GM19467 (cell line): ENCODE measurements at regions not wholly inside any gene's neighbourhood (a gene's known extent, or its start where the extent isn't known, plus 50 kb on each side); places are given as distances from the start of the nearest gene placed in this dataset.

Experiments
- ATAC-seq: cut with Tn5 transposase; IDR thresholded peaks from one replicate; pipeline ENCODE4 v1.9.1; 2021; ENCODE audit warnings: mild to moderate bottlenecking, moderate library complexity; ENCODE audit not compliant: unreplicated experiment

GRCh38 chr18:45556222-45556621, 59.1 kb upstream of the SLC14A2 start:
- no peak for ATAC-seq

GRCh38 chr18:45557287-45557686, 58.0 kb upstream of the SLC14A2 start:
- ATAC-seq: no peak

GRCh38 chr18:45557779-45558178, 57.5 kb upstream of the SLC14A2 start:
- ATAC-seq: no peak

GRCh38 chr18:45559258-45559657, 56.0 kb upstream of the SLC14A2 start:
- ATAC-seq: no peak

- ATAC-seq: no peak
Measured at GRCh38 chr18:45560870-45561269, 54.4 kb upstream of the SLC14A2 start.

GRCh38 chr18:45562567-45563479, 52.5 kb upstream of the SLC14A2 start:
- no peak for ATAC-seq

GRCh38 chr18:45565280-45565970, 49.9 kb upstream of the SLC14A2 start:
- ATAC-seq: no peak
